ENCODE measurements at regions not wholly inside any gene's neighbourhood (a gene's known extent, or its start where the extent isn't known, plus 50 kb on each side); places are given as distances from the start of the nearest gene placed in this dataset.
"Not testable (repeated sequence)": the region's sequence is repeated elsewhere in the genome, so short reads cannot be mapped to it uniquely, and the experiment has no call there.

DNA sequence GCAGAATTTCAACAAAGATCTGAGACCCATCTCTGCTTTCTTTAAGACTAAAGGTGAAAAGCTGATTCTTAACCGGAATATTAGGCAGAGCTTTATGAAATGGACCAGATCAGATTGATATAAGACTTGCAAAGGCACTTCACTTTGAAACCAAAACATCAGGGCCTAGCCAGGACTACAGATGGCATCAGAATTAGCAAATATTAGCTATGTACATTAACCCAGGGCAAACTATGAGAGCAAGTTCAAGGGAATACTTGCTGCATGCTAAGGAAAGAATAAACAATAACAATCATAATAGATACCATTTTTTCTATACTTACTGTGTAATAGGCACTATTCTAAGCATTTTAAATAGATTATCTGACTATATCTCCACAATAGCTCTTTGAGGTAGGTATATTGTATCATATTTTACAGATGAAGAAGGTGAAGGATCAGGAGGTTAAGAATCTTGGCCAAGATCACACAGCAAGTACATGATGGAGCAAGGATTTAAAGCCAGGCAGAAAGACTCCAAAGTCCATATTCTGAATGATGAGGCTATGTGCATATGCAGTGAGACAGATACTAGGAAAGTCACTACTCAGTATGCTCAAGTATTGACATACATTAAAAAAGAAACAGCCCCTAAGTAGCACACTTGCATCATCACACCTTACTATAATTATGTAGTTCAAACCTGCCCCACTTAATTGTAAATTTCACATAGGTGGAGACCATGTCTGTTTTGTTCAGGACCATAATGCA lies 209.3 kb upstream of the PKN2 start:
- H3K4me1 ChIP-seq: no peaks in the 10 kb centered on the region
- H3K36me3 ChIP-seq: no peaks in the 10 kb centered on the region
- no peak overlapping the region for H3K27ac ChIP-seq
- H3K4me3 ChIP-seq: no peak overlapping the region
- no peaks in the 10 kb centered on the region for H3K9me3 ChIP-seq (replicated peaks)
- H3K27me3 ChIP-seq: no peaks in the 10 kb centered on the region
- DNase-seq: no peak

DNA sequence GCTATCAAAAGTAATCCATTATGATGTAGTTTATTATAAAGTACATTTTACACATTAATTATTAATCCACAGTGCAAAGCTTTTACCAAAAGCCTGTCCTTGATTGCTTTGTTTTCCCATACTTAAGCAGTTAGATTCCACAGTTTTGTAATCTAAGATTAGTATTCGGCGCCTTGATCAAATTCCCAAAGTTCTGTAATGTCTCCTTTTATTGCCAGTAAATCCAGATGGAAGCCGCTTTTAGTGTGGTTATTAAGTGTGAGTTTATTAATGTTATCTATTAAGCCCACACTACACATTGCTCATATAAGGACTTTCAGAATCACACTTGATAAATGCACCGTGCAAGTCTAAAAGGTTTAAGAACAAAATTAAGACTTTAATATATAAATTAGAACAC lies 199.2 kb upstream of the PKN2 start:
- no peak for DNase-seq
- Histone ChIP-seq H3K36me3 (no peaks in the 10 kb centered on the region), H3K4me3 (no peak overlapping the region), H3K9me3 (replicated peaks) (no peaks in the 10 kb centered on the region), H3K4me1 (no peaks in the 10 kb centered on the region), H3K27me3 (no peaks in the 10 kb centered on the region), H3K27ac (no peak overlapping the region)

GRCh38 chr1:88488237-88488636 lies 195.8 kb upstream of the PKN2 start:
- H3K9me3 ChIP-seq (replicated peaks): no peaks in the 10 kb centered on the region
- no peak for DNase-seq
- no peaks in the 10 kb centered on the region for H3K36me3 ChIP-seq
- no peaks in the 10 kb centered on the region for H3K4me1 ChIP-seq
- H3K27me3 ChIP-seq: no peaks in the 10 kb centered on the region
- no peak overlapping the region for H3K4me3 ChIP-seq
- H3K27ac ChIP-seq: no peak overlapping the region

GRCh38 chr1:88490676-88491075 lies 193.4 kb upstream of the PKN2 start:
- DNase-seq: no peak
- Histone ChIP-seq H3K9me3 (replicated peaks) (no peaks in the 10 kb centered on the region), H3K4me3 (no peak overlapping the region), H3K4me1 (no peaks in the 10 kb centered on the region), H3K27me3 (no peaks in the 10 kb centered on the region), H3K36me3 (no peaks in the 10 kb centered on the region), H3K27ac (no peak overlapping the region)

DNA sequence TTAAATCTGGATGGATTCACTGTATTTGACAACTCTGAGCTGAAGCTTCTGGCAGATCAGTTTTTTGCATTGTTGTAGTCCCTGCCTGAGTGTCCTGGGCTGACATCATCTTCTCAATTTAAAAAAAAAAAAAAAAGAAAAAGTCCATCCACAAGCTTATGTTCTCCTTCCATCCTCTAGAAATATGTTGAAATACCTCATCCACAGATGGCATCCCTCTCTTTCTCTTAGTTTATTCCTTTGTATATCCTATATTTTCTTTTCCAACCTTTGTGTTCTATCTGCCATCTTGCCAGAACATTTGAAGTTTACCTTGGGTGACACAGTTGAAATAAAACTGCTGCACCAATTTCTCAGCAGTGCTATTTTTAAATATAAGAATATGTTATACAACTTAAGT lies 184.4 kb upstream of the PKN2 start:
- no peak for DNase-seq
- Histone ChIP-seq H3K4me3 (no peak overlapping the region), H3K4me1 (no peaks in the 10 kb centered on the region), H3K27me3 (peaks cover 3% of the 10 kb centered on the region; the same call in 1 of the 2 replicates), H3K36me3 (no peaks in the 10 kb centered on the region), H3K27ac (no peak overlapping the region), H3K9me3 (replicated peaks) (peaks cover 4% of the 10 kb centered on the region; the same call in 1 of the 2 replicates)

GRCh38 chr1:88502886-88503285 lies 181.2 kb upstream of the PKN2 start:
- DNase-seq: no peak
- peaks cover 4% of the 10 kb centered on the region; the same call in 1 of the 2 replicates for H3K9me3 ChIP-seq (replicated peaks)
- no peak overlapping the region for H3K4me3 ChIP-seq
- no peaks in the 10 kb centered on the region for H3K36me3 ChIP-seq
- no peak overlapping the region for H3K27ac ChIP-seq
- no peaks in the 10 kb centered on the region; the same call in 1 of the 2 replicates for H3K27me3 ChIP-seq
- H3K4me1 ChIP-seq: no peaks in the 10 kb centered on the region

- no peaks in the 10 kb centered on the region for H3K36me3 ChIP-seq
- no peaks in the 10 kb centered on the region; the same call in 1 of the 2 replicates for H3K27me3 ChIP-seq
- DNase-seq: no peak
- H3K4me3 ChIP-seq: no peak overlapping the region
- H3K9me3 ChIP-seq (replicated peaks): peaks cover 4% of the 10 kb centered on the region; the same call in 1 of the 2 replicates
- H3K4me1 ChIP-seq: no peaks in the 10 kb centered on the region
- no peak overlapping the region for H3K27ac ChIP-seq
Observed at GRCh38 chr1:88503646-88504045, 180.4 kb upstream of the PKN2 start.

DNA sequence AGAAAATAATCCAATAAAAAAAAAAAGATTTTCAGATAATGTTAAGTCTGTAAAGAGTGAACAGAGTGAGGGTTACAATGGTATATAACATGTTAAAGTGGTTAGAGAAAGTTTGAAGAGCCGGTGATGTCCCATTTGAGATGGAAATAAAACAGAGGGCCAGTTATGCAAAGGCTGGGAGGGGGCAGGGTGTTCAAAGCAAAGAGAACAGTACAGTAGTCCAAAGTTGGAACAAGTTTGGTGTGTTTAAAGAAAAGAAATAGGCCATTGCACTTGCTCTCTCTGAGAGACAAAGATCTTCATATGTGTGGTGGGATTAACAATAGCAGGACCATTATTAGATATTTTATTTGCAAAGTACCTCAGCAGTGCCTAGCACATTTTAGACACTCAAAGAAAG lies 179.5 kb upstream of the PKN2 start:
- DNase-seq: no peak
- H3K4me1 ChIP-seq: no peaks in the 10 kb centered on the region
- H3K36me3 ChIP-seq: no peaks in the 10 kb centered on the region

DNA sequence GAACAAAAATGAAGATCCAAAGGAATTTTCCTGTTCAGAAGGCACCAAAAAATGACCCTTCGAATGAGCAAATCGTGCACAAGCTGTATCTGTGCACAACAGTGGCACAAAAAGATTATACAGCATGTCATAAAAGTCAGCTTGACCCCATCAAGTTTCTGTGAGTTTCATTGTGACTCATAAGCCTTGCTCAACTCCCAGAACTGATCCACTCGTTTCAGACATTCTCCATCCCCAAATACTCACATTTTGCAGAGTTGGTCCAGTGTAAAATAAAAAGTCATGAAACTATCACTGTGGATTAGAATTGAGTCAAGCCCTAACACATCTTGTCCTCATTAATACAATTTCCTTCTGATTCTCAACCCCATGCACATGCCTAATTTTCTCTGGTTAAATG lies 174.7 kb upstream of the PKN2 start:
- Histone ChIP-seq H3K36me3 (no peaks in the 10 kb centered on the region), H3K27me3 (no peaks in the 10 kb centered on the region), H3K9me3 (replicated peaks) (no peaks in the 10 kb centered on the region), H3K4me1 (no peaks in the 10 kb centered on the region), H3K27ac (no peak overlapping the region), H3K4me3 (no peak overlapping the region)
- no peak for DNase-seq

More for the DNA sequence above, 179.5 kb upstream of the PKN2 start:
- Histone ChIP-seq H3K4me3 (no peak overlapping the region), H3K9me3 (replicated peaks) (peaks cover 4% of the 10 kb centered on the region; the same call in 1 of the 2 replicates), H3K27me3 (no peaks in the 10 kb centered on the region; the same call in 1 of the 2 replicates), H3K27ac (no peak overlapping the region)

DNA sequence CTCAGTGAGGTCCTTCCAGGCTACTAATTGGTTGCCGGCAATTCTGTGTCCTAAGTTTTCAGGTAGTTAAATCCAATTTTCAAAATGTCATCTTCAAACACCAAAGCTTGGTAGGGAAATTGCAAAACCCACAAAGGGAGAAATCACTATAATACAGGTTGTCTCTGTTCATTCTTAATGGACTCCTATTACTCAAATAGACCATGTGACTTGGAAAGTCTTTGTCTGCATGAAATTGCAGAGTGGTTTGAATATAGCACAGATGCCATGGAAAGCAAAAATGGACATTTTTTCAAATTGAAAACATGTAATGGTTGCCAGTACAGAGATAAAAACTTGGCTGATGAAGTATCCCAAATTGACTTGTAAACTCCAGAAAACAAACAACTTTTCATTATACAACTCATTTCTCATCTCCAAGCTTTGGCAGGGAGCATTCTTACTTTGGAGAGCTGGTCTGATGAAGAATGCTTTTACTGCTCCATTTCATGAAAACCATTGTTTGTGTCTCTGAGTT lies 169.5 kb upstream of the PKN2 start:
- Histone ChIP-seq H3K36me3 (no peaks in the 10 kb centered on the region), H3K9me3 (replicated peaks) (no peaks in the 10 kb centered on the region), H3K27ac (no peak overlapping the region), H3K4me1 (no peaks in the 10 kb centered on the region), H3K27me3 (no peaks in the 10 kb centered on the region), H3K4me3 (no peak overlapping the region)
- no peak for DNase-seq

GRCh38 chr1:88517499-88517898 lies 166.6 kb upstream of the PKN2 start:
- H3K9me3 ChIP-seq (replicated peaks); H3K36me3 ChIP-seq; H3K4me3 ChIP-seq; DNase-seq; H3K27me3 ChIP-seq; H3K4me1 ChIP-seq; H3K27ac ChIP-seq: not testable (repeated sequence)

DNA sequence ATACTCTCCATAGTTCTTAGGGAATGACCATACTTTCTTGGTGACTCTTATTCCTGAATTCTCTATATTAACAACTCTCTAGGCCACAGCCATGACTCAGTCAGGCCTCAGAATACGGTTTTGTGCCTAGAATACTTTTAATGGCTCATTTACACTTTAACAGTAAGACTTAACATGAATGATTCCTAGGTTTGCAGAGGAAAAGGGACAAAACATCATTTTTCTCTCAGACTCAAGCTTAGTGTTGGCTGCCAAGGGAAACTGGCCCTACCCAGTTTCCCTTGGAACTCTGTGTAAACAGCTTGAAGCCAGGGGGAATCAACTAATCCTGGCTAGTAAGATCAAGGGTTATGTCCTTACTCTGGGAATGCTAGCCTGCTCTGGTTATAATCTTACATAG lies 164.9 kb upstream of the PKN2 start:
- DNase-seq: no peak

DNA sequence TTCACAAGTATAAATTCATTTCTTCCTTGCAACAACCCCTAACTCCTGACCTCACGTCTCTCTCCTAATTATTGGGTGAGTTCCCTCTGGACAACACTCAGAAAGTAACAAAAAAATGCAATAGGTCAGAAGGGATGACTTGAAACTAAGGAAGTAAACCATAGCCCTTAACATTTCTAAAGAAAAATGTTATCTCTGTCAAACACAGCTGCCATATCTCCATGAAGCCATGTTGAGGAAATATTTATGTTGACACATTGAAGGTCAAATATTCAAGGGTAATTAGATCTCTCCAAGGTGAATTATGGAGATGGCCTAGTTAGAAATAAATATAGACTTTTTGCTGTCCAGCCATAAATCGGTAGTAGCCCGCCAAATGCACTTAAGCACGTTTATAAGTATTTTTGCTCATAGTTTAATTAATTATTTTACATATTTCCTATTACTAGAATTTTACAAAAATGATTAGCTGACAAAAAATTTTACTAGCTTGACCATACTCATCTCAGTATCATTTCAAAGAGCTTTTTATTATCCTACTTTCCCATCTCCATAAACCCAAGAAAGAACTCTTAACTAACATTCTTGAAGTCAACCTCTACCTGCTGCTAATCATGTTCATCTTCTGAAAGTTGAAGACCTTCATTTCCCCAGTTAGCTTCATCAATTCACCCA lies 160.1 kb upstream of the PKN2 start:
- no peak overlapping the region for H3K27ac ChIP-seq
- DNase-seq: no peak
- no peaks in the 10 kb centered on the region for H3K9me3 ChIP-seq (replicated peaks)
- no peaks in the 10 kb centered on the region for H3K4me1 ChIP-seq
- H3K4me3 ChIP-seq: no peak overlapping the region
- H3K36me3 ChIP-seq: no peaks in the 10 kb centered on the region
- H3K27me3 ChIP-seq: no peaks in the 10 kb centered on the region

More for the DNA sequence above, 164.9 kb upstream of the PKN2 start:
- H3K27me3 ChIP-seq: no peaks in the 10 kb centered on the region
- H3K4me3 ChIP-seq: no peak overlapping the region
- no peaks in the 10 kb centered on the region for H3K9me3 ChIP-seq (replicated peaks)
- no peaks in the 10 kb centered on the region for H3K36me3 ChIP-seq
- no peak overlapping the region for H3K27ac ChIP-seq
- no peaks in the 10 kb centered on the region for H3K4me1 ChIP-seq

- H3K36me3 ChIP-seq: no peaks in the 10 kb centered on the region
- DNase-seq: no peak
Observed at GRCh38 chr1:88526456-88526855, 157.6 kb upstream of the PKN2 start.

DNA sequence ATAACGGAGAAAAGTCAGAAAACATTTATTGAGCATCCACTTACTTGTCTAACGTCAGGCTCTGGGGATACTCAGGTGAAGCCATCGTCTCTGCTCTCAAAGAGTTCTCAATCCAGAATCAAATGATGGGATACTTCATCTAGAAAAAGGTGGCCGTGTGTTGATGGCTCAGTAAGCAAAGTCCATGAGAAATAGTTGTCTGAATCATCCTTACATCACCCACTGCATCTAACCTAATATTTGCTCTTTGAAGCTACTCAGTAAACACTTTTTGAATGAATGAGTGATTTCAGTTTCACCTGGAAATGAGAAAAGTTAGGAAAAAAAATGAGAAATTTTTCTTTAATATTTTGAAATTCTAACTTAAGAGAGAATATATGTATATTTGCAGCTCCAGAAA lies 155.3 kb upstream of the PKN2 start:
- no peak for DNase-seq
- H3K4me1 ChIP-seq: no peaks in the 10 kb centered on the region
- no peaks in the 10 kb centered on the region for H3K9me3 ChIP-seq (replicated peaks)
- H3K27ac ChIP-seq: no peak overlapping the region
- no peaks in the 10 kb centered on the region for H3K36me3 ChIP-seq
- no peaks in the 10 kb centered on the region for H3K27me3 ChIP-seq
- H3K4me3 ChIP-seq: no peak overlapping the region

More at GRCh38 chr1:88526456-88526855, 157.6 kb upstream of the PKN2 start:
- Histone ChIP-seq H3K4me3 (no peak overlapping the region), H3K27me3 (no peaks in the 10 kb centered on the region), H3K27ac (no peak overlapping the region), H3K4me1 (no peaks in the 10 kb centered on the region), H3K9me3 (replicated peaks) (no peaks in the 10 kb centered on the region)

All from SJCRH30 (cell line).